Islet precursor cell (in vitro differentiated cells): ENCODE measurements at regions not wholly inside any gene's neighbourhood (a gene's known extent, or its start where the extent isn't known, plus 50 kb on each side); places are given as distances from the start of the nearest gene placed in this dataset.

ENCODE experiments used
- DNase-seq: peaks from one replicate; pipeline ENCODE4 v3.0.0-alpha.2; 2018

DNA sequence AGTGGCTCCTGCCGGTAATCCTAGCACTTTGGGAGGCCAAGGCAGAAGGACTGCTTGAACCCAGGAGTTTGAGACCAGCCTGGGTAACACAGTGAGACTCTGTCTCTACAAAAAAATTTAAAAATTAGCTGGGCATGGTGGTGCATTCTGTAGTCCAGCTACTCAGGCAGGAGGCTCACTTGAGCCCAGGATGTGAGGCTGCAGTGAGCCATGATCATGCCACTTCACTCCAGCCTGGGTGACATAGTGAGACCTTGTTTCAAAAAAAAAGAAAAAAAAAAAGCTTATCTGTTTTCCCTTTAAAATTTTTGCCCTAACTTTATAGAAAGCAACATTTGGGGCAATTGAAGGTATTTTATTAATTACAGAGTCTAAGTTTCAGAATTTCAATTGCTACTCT, 486.0 kb downstream of the BCAT1 start:
- no peak for DNase-seq

DNA sequence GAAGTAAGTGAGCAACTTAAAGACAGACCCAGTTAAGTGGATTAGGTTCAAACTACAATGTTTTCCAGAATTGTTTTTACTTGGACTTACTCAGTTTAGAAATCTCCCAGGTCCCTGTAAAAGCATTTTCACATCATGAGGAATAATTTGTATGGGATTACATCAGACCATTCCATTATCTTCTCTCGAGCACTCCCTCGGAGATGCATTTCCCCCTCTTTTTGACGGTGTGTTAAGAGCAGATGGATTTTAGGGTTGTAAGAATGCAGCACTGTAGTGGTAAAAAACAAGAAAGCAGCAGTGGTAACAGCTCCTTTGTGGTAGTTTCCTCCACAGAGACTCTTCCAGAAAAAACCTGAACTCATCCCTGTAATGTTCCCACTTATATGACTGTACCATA, 488.4 kb downstream of the BCAT1 start:
- no peak for DNase-seq

- no peak for DNase-seq
Measured at GRCh38 chr12:24460099-24460498, 488.8 kb downstream of the BCAT1 start.

DNA sequence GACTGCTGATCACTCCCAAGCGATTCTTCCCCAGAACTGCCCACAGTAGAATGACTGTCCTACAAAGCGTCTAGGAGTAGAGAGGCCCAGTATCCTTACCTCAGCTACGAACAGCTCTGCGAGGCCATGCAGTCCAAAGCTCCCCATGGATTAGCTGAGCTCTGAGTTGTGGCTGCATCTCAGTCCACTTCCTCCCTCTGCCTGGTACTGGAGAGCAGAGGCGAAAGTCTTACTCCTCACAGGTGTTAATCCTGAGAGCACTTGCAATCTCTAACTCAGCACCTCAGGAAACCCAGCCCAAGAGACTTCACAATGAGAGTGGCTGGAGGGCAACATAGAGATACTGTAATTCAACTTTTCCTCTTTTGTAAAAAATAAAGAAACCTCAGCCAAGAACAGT, 493.1 kb downstream of the BCAT1 start:
- DNase-seq = no peak

GRCh38 chr12:24447678-24448077, 498.2 kb upstream of the SOX5 start:
- DNase-seq = no peak

GRCh38 chr12:24446287-24446686, 496.8 kb upstream of the SOX5 start:
- no peak for DNase-seq

GRCh38 chr12:24444634-24445033, 495.2 kb upstream of the SOX5 start:
- no peak for DNase-seq

- DNase-seq = no peak
Measured at GRCh38 chr12:24441458-24441857, 492.0 kb upstream of the SOX5 start.

GRCh38 chr12:24436667-24437066, 487.2 kb upstream of the SOX5 start:
- no peak for DNase-seq

- DNase-seq = no peak
Measured at GRCh38 chr12:24431872-24432271, 482.4 kb upstream of the SOX5 start.

GRCh38 chr12:24427776-24428175, 478.3 kb upstream of the SOX5 start:
- DNase-seq = no peak

GRCh38 chr12:24425601-24425970, 476.1 kb upstream of the SOX5 start:
- DNase-seq = no peak

- no peak for DNase-seq
Measured at GRCh38 chr12:24424889-24425600, 475.6 kb upstream of the SOX5 start.

- no peak for DNase-seq
Measured at GRCh38 chr12:24424376-24424775, 474.9 kb upstream of the SOX5 start.

DNA sequence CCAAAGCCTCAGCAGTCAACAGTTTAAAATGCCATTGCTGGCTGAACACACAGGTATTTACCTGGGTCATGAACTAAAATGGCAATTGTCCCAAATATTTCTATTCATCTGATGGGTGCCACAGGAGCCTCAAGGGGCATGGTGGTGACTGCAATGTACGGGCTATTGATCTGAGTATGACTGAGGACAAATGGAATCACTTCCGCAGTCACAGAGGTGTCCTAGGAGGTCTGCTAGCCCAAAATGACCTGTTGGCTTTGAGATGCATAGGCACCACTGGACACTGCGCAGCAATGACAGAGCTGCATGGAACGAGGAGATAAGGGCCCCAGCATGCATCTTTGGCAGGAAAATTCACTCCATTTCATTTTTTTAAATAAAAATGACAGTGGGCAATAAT, 474.1 kb upstream of the SOX5 start:
- DNase-seq = no peak

GRCh38 chr12:24421759-24422158, 472.3 kb upstream of the SOX5 start:
- DNase-seq = no peak

DNA sequence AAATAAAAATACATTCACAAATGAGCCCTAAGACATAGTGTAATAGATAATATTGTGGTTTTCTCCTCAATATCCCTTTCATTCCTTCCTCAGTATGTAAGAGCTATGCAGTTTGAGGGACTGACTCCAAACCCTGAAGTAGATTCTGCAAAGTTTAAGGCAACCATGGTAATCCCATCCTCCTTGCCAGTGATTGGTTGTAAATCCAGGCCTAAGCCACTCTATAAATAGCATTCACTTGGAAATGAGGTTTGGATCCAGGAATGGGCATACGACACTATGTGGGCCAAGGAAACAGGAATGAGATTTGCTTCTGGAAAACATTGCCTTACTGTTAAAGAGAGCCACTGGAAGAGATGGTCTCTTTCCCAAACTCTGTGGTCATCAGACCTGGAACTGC, 468.7 kb upstream of the SOX5 start:
- no peak for DNase-seq

DNA sequence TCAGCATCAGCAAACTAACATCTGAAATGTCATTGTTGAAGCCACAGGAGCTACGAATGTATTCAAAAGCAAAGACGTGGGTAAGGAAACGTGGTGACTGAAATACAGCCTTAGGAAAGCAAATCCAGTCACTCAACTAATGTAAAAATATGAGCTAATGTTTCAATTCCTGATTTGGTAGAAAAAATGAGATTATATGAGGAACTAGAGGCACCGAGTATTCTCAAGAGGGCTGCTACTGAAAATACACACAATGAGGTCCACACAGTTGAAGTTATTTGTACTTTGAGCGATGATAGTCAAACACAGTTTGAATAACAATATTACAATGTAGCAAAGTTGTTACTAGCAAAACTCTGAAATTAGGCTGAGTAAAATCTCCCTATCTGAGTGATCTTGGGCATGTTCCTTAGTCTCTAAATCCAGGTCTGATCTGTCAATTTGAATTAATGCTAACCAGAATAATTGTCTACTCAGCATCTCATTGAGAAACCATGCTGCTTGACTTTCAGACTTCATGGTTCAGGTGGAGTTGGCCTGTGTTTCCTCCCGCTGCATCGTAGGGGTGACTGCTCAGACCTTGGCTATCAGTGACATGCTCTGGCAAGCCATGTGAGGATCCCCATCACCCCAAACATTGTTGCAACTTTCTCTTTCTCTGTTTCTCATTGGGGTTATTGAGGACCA, 467.1 kb upstream of the SOX5 start:
- DNase-seq = no peak

- DNase-seq = peak; percentile 76
Measured at GRCh38 chr12:24415934-24416333, 466.5 kb upstream of the SOX5 start.

DNA sequence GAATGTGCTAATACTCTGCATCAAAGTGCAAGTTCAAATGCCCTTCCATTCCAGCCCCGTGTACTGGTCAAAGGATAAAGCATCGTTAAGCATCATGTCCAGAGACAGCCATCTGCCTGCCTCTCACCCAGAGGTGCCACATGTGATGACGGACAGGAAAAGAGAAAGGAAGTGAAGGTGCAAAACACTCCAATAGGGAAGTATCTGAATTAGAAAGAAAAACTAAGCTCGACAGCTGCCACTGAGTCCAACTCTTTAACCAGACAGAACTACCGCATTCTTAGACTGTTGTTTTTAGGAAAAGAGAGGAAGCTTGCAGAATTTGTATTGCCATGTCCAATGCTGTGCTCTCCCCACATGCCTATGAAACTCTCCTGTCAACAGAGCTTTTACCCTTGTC, 465.0 kb upstream of the SOX5 start:
- DNase-seq = no peak

DNA sequence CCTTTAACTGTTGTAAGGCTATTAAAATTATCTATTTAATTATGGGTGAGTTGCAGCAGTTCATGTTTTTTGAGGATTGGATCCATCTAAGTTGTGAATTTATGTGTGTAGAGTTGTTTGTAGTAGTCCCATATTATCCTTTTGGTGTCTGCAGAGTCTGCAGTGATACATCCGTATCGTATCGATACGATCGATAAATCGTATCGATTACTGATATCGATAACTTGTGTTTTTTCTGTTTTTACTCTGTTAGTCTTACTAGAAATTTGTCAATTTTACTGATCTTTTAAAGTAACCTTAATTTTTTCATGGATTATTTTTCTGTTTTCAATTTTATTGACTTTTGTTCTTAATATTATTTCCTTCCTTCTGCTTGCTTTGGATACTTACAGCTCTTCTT, 462.5 kb upstream of the SOX5 start:
- DNase-seq = no peak

DNA sequence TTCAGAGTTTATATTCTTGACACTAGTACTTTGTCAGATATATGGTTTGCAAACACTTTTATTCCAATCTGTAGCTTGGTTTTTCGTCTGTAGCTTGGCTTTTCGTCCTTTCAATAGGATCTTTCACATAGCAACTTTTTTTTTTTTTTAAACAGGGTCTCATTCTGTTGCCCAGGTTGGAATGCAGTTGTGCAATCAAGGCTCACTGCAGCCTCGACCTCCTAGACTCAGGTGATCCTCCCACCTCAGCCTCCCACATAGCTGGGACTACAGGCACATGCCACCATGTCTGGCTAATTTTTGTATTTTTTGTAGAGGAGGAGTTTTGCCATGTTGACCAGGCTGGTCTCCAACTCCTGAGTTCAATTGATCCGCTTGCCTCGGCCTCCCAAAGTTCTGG, 460.4 kb upstream of the SOX5 start:
- no peak for DNase-seq

DNA sequence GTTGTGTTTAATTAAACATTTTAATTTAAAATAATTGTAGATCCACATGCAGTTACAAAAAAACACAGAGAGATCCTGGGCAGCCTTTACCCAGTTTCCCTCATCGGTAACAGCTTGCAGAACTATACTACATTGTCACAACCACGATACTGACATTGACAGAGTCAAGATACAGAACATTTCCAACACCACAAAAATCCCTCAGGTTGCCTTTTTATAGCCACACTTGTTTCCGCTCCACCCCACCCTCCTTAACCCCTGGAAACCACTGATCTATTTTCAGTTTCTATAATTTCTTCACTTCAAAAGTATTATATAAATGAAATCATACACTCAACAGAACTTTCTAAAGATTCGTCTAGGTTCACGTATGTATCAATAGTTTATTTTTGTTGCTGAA, 458.8 kb upstream of the SOX5 start:
- DNase-seq = no peak

DNA sequence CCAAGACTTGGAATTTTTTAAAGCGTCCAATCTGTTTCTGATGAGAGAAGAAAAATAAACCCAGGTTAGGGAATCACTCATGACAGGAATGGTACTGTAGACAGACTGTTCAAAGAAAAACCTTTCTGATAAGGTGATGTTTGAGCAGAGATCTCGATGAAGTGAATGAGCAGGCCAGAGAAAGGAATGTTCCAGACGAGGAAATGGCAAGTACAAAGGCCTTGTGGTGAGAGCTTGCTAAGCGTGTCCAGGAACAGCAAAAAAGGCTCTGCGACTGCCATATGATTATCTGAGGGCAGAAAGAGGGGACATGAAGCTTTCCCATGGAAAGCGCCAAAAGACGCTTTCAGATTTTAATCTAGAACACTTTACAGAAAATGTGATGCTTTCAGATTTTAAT, 458.4 kb upstream of the SOX5 start:
- DNase-seq = peak; percentile 69
